Tongue (tissue), 1 donor: ENCODE measurements at regions not wholly inside any gene's neighbourhood (a gene's known extent, or its start where the extent isn't known, plus 50 kb on each side); places are given as distances from the start of the nearest gene placed in this dataset.
A peak's percentile ranks its signal among the peaks of the same experiment; 100 is the strongest.
"Not testable (repeated sequence)": the region's sequence is repeated elsewhere in the genome, so short reads cannot be mapped to it uniquely, and the experiment has no call there.

Source experiments
- DNase-seq: peaks from one replicate; pipeline ENCODE4 v3.0.0-alpha.2; 2015

DNA sequence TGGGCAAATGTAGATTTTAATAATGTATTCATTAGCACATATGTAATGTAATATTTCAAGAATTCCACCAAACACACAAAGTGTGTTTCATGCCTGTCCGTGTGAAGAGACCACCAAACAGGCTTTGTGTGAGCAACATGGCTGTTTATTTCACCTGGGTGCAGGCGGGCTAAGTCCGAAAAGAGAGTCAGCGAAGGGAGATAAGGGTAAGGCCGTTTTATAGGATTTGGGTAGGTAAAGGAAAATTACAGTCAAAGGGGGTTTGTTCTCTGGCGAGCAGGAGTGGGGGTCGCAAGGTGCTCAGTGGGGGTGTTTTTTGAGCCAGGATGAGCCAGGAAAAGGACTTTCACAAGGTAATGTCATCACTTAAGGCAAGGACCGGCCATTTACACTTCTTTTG, 875.8 kb downstream of the TBL1XR1 start:
- DNase-seq = not testable (repeated sequence)

DNA sequence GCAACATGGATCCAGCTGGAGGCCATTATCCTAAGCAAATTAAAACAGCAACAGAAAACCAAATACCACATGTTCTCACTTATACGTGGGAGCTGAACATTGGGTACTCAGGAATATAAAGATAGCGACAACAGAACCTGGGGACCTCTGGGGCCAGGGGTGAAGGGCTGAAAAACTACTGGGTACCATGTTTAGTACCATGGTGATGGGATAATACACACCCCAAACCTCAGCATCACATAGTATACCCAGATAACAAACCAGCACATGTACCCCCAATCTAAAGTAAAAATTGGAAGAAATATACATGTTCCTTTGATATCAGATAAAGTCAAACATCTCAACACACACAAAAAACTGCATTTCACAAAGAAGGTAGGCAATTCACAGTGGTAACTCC, 876.2 kb downstream of the TBL1XR1 start:
- no peak for DNase-seq

DNA sequence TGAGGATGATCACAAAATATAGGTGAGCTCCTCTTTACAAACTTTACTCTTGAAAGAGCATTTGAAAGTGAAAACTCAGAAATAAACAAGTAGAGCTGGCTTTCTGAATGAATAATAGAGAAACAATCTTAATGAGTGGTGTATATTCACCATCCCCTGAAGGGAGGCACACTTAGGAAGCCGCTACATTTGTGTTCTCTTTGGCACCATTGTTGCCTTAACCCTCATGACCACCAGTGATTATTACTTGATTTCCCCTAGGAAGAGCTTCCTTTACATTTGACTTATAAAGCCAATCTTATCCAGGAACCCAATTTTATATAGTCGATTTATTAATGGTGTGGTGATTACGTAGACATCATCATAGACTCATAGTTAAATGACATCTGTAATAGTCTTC, 883.9 kb downstream of the TBL1XR1 start:
- DNase-seq = no peak

DNA sequence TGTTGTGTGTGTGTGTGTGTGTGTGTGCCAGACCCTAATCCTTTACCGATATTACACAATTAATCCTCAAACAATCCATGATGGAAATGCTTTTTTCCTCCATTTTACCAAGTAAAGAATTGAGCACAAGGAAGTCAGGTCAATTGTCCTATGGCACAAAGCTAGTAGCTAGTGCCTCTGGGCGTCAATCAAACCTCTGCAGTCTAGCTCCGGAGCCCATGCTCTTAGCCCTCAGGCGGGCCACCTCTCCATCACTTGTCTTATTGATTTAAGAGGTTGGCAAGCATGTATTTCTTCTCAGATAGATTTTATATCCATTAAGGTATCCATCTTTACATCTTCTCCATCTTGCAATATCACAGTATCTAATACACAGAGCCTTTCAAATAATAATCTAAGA, 886.6 kb downstream of the TBL1XR1 start:
- DNase-seq = no peak

DNA sequence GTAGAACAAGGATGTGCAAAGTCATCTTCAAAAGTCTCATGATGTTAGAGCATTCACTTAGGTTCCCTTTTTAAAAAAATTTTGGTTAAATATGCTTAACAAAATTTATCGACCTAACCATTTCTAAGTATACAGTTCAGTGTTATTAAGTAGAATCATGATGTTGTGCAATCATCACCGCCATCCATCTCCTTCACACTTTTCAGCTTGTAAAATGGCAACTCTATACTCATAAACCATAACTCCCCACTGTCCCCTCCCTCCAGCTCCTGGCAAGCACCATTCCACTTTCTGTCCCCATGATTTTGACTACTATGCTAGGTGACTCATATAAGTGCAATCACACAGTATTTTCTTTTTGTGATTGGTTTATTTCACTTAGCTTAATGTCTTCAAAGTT, 895.0 kb downstream of the TBL1XR1 start:
- no peak for DNase-seq

DNA sequence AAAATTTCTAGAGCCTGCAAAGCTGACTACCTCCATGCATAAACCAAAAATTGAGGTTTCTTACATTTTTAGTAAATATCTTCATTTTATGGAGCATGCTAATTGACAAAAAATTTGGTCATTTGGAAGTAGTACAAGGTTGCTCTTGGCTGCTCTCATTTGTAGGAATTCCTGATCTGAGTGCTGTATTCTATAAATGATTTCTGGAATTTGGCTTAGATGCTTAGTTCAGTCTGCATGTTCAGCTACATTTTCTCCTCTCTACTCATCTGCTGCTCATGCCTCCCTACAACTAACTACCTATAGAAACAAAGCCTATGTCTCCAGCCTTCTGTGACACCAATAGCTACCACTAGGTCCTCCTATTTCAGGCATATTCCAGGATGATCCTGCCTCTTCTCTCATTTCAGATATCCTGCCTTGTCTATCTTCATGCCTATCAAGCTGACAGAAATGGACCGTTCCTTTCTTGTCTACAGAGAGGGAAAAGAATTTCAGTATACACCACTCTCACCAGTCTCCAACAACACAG, 901.1 kb downstream of the TBL1XR1 start:
- no peak for DNase-seq

DNA sequence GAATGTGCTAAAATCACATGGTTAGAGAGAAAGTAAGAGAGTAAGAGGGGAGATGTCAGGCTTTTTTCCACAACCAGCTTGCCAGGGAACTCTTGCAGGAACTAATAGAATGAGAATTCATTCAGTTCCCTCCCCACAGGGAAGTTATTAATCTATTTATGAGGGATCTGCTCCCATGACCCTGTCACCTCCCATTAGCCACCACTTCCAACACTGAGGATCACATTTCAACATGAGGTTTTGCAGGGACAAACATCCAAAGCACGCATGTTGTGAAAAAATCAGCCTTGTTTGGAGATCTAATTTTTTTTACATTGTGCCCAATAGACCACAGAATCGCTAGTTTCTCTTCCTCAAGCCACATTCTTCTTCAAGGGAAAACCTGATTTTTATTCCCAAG, 904.0 kb downstream of the TBL1XR1 start:
- no peak for DNase-seq

DNA sequence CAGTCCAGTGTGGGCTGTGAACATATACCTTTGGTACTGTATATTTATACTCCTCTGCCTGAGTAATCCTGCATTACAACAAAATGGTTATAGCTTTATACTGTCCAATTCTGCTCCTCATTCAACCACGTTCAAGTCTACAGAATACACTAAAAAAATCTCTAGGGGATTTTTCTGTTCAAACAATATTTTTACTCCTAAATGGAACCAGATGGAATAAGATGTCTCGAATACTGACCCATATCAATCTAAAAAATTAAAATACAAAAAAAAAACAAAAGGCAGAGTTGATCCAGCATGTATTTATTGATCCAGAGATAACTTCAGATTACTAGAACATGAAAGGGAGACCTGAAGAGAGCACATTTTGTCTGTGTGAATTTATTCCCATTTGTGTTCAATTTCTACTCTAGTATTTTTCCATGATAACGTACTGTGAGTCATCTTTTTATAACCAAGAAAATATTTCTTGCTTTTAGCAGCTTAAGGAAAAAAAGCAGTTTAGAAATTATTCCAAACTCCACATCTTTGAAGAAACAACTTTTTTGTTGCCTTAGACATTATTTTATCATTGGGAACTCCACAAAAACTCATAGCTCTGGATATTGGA, 910.7 kb downstream of the TBL1XR1 start:
- no peak for DNase-seq

DNA sequence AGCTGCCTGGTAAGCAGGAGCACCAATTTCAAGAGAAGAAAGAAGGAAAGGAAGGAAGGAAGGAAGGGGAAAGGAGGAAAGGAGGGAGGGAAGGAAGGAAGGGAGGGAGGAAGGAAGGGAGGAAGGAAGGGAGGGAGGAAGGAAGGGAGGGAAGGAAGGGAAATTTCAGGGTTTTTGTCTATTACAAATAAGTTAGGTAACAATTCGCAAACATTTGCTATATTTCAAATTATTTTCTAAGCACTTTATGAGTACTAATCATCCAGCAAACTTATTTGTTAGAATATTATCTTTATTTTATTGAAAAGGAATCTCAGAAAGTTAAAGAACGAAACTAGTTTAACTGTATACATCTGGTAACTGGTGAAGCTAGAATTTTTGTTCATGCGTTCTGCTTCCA, 921.7 kb downstream of the TBL1XR1 start:
- no peak for DNase-seq

DNA sequence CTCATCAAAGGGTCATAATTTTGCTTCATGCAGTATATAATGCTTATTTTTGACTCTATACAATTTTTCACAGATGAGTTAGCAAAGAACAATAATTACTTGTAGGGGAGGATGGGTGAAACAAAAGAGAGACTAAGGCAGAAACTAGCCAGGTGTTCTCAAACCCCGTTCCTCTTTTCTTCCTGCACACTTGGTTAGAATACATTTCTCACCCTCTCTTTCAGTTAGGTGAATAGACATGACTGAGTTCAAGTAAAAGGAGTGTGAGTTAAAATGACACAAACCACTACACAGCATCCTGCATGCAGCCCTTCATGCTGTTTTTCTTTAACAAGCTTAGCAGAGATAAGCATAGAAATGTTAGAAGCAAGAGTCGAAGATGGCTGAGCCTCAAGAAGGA, 922.2 kb downstream of the TBL1XR1 start:
- DNase-seq = no peak

DNA sequence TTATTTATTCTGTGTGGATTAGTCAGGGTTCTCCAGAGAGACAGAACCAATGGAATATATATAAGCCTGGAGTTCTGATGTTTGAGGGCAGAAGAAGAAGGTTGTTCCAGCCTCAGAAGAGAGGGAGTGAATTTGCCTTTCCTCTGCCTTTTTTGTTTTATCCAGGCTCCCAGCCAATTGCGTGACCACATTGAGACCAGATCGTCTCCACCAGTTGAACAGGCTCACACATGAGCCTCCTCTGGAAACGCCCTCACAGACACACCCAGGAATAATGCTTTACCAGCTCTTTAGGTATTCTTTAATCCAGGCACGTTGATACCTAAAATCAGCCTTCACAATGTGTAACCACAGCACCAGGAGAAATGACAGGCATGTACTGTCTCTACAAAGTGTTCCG, 923.1 kb downstream of the TBL1XR1 start:
- DNase-seq = peak; percentile 57

DNA sequence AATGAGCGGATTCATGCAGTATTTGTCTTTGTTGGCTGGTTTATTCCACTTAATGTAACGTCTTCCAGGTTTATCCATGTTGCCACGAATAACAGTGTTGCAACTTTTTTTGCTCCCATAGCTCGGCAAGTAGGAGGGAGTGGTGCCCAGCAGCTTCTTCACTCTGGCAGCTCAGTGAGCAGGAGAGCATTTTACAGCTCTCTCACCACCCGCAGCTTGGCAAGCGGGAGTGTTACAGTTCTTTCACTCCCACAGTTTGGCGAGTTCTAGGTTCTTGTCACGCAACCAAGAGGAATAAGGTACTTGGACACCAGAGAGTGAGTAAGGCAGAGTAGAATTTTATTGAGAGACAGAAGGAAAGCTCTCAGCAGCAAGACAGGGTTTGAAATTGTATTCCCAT, 935.2 kb downstream of the TBL1XR1 start:
- no peak for DNase-seq

DNA sequence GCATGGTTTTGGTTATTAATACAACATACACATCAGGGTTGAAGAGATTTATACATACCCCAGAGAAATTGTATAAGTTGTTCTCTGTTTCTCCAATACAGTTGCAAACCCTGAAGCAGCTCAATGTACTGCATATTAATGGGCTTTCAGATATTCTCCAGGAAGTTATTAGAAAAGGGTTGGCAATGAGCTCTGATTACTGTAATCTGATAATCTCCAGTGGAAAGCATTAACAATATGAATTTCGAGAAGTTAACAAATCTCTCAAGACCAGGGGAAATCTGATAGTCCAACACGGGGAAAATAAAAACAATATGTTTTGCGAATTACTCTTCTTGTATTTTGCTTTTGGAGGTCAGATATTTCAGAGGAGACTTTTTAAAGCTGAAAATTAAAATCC, 950.1 kb downstream of the TBL1XR1 start:
- peak; percentile 16 for DNase-seq

DNA sequence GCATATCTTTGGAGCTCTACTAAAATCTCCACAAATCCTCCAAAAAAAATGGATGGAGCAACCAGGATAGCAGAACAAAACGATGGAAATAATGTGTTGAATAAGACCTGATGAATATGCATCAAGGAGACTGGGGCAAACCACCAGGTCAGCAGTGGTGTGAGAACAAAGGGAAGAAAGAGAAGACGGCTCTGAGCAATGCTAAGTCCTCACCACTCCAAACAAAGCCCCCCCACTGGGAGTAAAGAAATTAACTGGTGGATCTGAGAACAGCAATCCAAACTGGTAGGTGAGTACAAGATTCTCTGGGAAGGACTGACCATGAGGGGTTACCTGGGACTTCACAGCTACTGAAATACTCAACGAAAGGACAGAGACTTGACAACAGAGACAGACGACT, 977.3 kb downstream of the TBL1XR1 start:
- DNase-seq = no peak

DNA sequence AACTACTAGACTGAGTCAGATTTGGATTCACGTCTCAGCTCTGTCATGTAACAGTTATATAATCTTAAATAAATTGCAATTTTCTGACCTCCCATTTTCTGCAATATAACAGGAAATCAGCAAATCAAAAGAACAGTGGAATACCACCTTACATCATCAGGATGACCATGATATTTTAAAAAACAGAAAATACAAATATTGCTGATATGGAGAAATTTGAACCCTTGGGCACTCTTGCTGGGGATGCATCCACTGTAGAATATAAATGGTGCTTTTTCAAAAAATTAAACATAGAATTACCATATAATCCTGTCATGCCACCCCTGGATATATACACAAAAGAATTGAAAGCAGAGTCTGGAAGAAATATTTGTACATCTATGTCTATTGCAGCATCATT, 982.5 kb downstream of the TBL1XR1 start:
- no peak for DNase-seq

DNA sequence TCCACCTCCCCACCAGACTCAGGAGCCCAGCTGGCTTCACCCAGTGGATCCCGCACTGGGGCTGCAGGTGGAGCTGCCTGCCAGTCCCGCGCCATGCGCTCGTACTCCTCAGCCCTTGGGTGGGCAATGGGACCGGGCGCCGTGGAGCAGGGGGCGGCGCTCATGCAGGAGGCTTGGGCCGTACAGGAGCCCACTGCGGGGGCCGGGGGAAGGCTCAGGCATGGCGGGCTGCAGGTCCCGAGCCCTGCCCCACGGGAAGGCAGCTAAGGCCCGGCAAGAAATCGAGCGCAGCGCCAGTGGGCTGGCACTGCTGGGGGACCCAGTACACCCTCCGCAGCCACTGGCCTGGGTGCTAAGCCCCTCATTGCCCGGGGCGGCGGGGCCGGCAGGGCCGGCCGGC, 984.0 kb downstream of the TBL1XR1 start:
- DNase-seq = not testable (repeated sequence)

DNA sequence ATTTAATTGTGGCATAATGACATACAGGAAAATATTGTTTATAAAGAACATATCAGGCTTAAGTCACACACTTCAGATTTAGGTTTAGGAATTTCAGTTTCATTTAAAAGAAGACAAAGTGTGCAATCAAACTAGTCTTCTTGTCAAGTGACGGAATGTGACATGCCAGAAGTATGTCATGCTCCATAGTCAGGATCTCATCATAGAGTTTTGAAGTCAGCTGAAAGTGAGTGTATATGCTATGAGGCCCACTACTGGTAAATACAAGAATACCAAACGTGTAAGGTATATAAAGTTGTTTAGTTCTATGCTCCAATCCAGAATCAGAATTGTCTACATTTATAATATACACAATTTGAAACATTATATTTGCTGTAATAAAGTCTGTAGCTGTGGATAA, 988.4 kb downstream of the TBL1XR1 start:
- DNase-seq = no peak

DNA sequence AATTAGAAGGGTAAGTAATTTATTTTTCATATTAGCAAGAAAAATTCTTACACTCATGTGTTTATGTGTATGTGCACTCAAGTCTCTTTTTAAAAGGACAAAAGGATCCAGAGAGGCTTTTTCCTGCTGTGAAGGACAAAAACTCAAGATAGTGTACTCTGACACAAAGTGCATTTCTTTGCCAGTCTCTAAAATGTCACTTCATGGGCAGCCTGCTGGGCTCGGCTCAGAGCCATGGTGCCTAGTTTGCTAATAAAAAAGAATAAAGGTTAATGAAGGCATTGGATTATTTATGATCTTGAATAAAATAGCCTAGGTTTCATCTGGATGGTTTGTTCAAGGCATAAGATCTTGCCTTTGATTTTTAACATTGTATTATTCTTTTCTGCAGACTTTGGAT, 989.0 kb downstream of the TBL1XR1 start:
- no peak for DNase-seq

DNA sequence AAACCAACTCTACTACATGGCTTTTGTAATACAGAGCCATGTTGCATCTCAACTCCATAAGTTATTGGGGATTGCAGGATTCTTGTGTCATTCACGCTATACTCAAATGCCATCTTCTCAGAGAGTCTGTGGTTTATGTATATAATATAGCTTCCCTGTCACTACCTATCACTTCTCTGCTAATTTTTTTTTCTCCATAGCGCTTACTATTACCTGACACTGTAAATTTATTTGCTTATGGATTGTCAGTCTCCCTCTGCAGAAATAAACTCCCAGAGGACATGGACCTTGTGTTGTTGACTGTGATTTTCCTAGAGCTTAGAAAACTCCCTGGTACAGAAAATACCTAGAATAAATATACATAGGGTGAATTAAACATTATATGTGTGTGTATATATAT, 990.5 kb downstream of the TBL1XR1 start:
- DNase-seq = no peak

DNA sequence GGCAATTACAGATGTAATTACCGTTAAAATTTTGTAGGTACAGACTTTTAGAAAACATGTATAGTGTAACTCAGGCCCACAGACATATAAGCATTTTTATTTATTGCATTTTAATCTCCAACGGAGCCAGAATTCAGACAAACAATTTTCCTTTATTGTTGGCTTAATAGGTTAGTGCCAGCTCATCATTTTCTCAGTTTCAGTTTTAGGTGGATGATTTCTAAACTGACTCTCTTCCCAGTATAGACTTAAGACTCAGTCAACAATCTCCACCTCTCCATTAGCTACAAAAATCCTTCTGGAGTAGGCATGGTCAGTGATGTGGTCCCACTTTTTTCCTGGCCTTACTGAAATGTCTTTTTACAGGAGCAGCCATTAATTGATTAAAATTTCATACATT, 994.6 kb downstream of the TBL1XR1 start:
- no peak for DNase-seq

DNA sequence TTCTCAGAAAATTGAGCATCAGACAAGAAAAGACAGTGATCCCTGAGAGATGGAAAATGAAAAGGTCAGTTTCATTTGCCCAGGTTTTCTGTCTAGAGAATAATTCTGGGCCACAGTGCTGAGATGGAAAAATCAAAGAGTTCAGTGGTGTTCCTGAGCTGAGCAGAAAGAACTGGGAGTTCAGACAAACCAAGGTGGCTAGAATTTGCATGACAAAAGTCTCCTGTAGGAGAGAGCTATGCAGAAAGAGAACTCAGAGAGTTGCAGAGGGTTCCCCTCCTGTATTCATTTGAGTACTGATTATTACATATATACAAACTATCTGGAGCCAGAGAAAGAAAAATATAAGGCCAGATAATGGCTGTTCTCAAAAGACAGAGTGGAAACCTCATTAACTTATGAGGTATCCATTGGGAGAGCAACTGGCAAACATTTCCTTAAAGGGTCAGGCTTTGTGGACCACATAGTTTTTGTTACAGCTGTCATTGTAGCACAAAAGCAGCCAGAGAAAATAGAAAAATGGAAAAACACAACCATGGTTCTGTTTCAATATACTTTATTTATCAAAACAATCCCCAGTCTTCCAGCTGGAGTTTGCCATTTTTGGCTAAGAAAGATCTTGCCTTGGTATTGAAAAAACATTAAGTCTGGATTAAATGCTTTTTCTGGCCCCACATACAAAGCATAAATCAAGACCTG, 1004.1 kb downstream of the TBL1XR1 start:
- DNase-seq = peak; percentile 53

DNA sequence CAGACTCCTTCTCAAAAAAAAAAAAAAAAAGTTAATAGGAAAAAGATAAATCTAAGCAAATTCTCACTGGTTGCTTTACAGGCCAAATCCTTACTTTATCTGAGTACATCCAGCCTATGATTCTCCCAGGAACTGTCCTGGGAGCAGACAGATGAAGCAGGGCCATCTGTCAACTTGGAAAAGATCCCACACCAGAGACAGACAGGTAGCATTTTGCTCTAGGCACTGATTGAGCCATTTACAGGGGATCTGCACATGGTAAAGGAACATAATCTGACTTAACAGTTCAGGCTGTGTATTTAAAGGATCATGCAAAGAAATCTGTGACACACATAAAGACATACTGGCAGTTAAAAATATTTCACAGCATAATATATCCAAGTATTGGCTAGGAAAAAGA, 1006.5 kb downstream of the TBL1XR1 start:
- no peak for DNase-seq

DNA sequence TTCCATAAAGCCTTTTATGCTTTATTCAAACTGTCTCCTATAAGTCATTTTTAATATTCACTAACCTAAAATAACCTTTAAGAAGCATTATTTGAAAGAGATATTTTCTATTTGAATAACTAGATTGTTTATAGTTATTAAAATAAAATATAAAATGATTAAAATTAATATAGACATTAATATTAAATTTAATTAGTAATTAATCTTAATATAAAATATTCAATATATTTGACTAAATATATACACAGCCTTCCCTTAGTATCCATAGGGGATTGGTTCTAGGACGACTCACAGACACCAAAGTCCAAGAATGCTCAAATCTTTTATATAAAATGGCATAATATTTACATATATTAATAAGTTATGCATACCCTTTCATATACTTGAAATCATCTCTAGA, 1014.1 kb downstream of the TBL1XR1 start:
- no peak for DNase-seq

DNA sequence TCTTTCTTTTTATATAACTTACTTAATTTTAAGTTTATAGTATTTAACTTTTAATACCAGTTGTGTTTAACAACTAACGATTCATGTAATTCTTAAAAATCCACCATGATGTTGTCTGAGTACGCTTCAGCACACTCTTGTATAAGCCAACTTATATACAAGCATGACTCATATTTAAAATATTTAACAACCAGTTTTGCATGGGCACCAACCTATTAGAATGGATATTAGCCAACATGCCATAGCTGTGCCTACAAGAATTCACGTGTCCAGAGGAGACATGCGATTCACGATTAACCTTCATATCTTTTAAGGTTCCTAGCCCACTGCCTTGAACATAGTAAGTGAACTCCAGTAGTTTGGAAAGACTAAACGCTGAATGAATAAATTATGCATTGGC, 1023.2 kb downstream of the TBL1XR1 start:
- DNase-seq = no peak
